Testis (tissue), 2 donors: ENCODE measurements at regions not wholly inside any gene's neighbourhood (a gene's known extent, or its start where the extent isn't known, plus 50 kb on each side); places are given as distances from the start of the nearest gene placed in this dataset.

ENCODE experiments used
- CTCF ChIP-seq, 3 experiments: fragments of 450-650 bp in 2 of 3; fragments of 200-600 bp in 1 of 3; sonication (generic) in 1 of 3; IDR thresholded peaks; one replicate each; pipeline ENCODE4 v1.5.1; 2016 to 2019; ENCODE audit warnings: antibody characterized with exemption in 3 of 3, mild to moderate bottlenecking in 2 of 3, moderate library complexity in 1 of 3
- POLR2A ChIP-seq: fragments of 450-650 bp; IDR thresholded peaks from one replicate; pipeline ENCODE4 v1.6.1; 2017; ENCODE audit warnings: antibody characterized with exemption, mild to moderate bottlenecking, moderate library complexity

- TF ChIP-seq CTCF (IDR thresholded peaks at IDR 0.05) (no peak), POLR2A (no peak)
Measured at GRCh38 chr2:196448407-196449079, 191.0 kb upstream of the CCDC150 start.
